NCI-H526 treated with DMSO at 0.1 percent for 48 hours (cell line): ENCODE measurements at regions not wholly inside any gene's neighbourhood (a gene's known extent, or its start where the extent isn't known, plus 50 kb on each side); places are given as distances from the start of the nearest gene placed in this dataset.
"Not testable (repeated sequence)": the region's sequence is repeated elsewhere in the genome, so short reads cannot be mapped to it uniquely, and the experiment has no call there.

Source experiments
- DNase-seq: peaks from one replicate; lab custom pipeline; 2025; lab: John Stamatoyannopoulos, UW

DNA sequence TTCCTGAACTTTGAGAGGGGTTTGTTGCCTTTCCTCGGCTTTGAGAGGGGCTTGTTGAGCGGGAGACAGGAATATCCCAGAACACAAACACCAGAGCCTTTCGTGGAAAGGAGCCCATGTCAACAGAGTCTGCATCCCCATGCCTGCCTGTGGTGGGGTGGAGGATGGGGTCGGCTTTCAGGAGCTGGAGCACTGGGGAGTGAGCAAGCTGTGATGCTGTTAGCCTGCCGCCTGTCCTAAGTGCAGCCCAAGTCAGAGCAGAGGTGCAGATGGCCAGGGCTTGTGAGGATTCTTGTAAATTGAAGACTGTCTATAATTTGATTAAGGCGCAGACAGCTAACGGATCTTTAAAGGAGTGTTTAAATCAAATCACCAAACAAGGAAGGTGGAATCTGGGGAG, 103.3 kb upstream of the ANK2 start:
- no peak for DNase-seq

DNA sequence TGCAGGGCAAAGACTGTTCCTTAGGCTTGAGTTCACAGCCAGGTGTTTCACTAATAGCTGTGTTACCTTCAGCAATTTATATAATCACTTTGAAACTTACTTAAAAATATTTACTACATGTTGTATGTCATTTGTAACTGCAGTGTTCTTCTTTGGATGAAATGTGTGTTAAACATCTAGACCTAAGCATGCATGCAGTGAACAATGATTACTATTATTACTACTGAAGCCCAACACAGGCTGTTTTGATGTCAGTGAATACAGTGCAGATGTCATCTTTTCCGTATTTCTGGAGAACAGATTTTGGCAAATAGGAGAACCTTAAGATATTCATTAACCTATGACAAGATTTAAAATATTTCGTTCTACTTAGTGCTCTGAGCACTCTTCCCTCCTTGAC, 101.8 kb upstream of the ANK2 start:
- no peak for DNase-seq

GRCh38 chr4:112951362-112952312, 97.8 kb upstream of the ANK2 start:
- no peak for DNase-seq

DNA sequence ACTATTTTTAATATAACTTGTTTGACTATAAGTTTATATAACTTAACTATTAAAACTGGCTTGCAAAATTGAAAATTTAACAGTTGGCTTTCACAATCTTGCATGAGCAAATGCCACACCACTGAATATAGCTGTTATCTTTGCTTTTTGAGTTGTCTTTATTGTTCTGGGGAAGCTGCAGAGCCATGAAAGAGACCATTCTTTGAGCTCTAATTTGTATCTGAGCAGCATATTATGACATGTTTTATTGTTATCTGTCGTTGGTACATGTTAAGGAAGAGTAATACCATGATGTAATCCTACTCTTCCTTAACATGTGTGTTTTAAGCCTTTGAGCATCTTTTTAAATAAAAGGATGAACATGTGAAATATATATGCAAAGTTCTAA, 97.1 kb upstream of the ANK2 start:
- DNase-seq: no peak

DNA sequence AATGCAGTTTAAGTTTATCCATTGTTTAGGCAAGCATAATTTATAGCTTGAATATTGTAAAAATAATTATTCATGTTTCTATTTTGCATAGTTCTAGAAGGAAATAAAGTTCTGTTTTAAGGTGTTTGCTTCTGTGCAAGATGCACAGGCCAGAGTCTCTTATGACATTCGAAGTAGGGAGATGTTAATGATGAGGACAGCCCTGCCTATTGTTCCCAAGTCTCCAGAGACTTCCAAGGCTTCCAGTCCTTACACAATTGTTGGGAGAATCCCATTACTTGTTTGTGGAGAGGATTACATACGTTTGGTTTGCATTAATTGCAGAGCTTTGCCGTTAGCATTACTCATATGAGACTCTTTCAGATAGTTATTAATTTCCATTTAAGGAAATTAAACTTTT, 96.2 kb upstream of the ANK2 start:
- DNase-seq: no peak

DNA sequence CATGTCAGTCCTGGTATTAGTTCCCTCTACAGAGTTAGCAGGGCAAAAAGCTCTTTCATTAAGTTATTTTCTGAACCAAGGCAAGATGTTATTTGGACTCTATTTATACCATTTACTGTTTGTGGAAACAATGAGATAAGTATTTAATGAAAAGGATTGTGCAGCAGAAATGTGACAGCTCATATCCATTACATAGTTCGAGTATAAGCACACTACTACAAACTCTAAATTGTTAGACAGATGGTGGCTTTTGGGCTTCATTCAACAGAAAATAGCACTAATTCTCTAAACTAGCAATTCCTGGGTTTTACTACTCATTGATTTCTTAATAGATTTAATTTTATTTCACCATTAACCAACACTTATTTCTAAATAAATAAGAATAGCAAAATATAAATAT, 95.2 kb upstream of the ANK2 start:
- no peak for DNase-seq

GRCh38 chr4:112956484-112956896, 93.0 kb upstream of the ANK2 start:
- DNase-seq: no peak

GRCh38 chr4:112957764-112958163, 91.7 kb upstream of the ANK2 start:
- not testable (repeated sequence) for DNase-seq

DNA sequence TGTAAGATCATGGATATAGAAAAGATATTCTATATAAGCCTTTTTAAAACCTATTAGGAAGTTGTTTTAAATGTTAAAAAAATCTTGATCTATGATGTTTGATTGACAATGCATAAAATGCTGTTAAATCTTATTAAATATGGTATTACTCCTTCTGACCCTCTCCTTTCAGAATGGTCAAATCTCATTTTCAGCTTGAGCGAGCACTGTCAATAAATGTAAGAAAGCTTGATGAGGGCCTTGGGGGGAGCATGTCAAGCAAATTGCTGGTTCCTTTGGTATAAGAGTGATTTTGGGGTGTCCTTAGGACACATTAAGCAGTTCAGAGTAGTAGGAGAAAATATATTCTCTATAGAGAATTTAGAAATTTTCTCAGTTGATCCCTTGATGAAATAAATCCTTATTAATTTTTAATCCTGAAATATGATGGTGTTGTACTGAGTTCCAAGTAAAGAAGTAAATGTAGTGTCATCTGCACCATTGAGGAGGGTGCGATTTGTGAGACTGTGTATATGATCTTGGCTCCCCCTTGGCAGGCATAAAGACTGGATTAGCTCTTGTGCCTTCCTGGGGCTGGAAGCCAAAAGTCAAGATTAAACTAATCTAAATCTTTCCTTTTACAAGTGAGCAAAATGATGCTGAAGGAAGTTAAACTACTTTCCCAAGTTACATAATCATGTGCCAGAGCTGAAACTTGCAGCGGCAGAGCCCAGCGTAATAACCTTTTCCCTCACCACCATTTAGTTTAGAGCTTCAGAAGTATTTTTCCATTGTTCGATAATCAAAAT, 82.6 kb upstream of the ANK2 start:
- DNase-seq: no peak

DNA sequence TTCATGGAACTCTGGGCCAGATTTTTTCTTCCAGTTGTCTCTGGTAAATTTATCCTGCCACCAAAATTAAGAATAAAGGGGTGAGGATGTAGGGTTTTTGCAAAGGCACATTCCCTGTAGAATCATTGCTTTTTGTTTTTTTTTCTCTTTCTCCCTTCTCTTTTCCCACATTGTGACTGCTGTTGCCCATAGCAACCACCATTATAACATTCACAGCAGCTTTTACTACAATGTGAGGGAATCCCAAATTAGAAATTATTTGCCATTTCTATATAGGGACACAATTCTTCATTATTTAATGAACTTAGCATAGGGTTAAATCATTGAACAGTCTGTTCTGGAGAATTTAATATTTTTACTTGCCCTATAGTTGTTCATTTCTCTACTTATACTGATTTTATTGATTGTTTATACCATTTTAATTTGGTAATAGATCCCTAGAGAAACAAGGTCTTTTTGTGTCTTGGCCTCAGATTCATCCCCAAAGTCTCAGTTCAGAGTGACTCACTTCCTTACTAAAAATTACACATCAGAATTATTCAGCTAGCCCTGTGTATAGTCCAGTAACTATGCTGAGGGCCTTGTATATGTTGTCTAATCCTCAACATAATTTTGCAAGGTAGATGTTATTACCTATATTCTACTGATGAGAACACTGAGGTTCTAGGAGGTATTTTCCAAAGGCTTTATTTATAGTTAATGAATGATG, 80.8 kb upstream of the ANK2 start:
- no peak for DNase-seq

DNA sequence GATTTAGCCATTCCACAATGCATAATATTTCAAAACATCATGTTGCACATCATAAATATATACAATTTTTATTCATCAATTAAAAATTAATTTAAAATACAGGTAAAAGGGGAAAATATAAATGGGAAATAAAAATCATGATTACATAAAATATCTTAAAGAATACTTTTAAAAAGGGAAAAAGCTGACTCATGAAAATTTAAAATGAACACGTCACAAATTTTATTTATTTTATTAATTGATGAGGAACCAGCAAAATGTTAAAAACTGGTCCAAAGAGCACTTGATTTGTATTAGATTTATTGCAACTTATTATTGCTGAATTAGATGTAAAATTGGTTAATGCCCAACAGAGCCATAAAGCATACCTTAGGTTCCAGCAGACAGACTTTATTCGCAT, 78.5 kb upstream of the ANK2 start:
- DNase-seq: no peak

GRCh38 chr4:112973750-112974251, 75.7 kb upstream of the ANK2 start:
- DNase-seq: no peak

DNA sequence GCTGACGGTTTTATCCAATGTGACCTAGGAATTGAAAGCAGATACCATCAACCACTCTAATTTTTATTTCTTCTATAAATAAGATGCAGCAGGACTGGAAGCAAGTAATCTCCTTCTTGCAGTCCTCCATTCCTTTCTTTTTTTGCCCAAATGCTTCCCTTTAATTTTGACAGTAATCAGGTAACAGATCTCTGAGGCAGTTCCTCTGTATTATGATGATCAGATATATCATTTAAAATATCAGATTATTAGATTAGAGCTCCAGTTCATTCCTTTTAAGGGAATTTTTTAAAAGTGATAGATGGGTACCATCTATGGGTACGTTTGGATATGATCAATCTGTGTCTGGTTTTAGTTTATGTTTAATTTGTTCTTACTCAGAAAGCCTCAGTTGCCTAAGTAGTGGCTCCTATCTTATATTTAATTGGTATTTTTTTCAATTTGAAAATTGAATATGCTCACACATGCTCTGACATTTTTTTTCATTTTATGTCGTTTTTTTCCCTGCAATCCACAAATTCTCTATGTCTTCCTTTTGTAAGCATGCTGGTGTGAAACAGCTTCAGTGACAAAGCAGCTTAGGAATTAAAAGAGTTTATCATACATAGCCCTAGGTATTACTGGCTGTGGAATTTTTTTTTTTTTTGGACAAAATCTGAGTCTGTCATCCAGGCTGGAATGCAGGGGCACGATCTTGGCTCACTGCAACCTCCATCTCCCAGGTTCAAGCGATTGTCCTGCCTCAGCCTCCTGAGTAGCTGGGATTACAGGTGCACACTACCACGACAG, 73.7 kb upstream of the ANK2 start:
- no peak for DNase-seq

DNA sequence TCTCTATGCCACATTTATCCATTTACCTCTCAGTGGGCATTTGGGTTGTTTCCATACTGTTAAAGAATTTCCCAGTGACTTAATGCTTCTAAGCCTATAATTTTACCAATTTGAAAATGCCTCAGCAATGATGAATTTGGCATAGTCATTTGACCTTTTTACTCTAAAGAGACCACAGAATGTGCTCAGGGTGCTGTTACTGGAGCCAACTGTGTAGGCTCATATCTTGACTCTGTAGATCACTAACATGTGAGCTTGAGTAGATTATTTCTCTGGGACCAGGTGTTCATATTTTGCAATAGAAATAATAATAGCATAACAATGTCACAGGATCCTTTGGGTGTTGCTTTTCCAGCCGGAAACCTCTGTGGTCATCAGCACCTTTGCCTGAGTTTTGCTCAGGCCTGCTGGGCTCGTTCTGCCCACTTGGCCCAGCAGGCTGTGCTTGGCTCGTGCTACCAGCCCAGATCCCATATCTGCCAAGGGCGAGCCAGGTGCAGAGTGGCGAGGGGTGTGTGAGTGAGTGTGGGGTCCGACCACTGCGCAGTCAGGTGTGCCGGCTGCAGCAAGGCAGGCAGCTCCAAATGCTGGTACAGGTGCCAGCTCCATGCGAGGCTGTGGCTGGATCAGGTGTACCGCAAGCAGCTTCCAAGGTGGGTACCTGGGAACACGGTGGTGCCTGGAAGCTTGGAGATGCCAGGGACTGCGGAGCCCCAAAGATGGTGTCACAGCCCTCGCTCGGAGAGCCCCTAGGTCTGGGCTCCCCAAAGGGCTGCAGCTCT, 70.6 kb upstream of the ANK2 start:
- DNase-seq: no peak

GRCh38 chr4:112979881-112980421, 69.5 kb upstream of the ANK2 start:
- DNase-seq: no peak

GRCh38 chr4:112982680-112983079, 66.8 kb upstream of the ANK2 start:
- no peak for DNase-seq

DNA sequence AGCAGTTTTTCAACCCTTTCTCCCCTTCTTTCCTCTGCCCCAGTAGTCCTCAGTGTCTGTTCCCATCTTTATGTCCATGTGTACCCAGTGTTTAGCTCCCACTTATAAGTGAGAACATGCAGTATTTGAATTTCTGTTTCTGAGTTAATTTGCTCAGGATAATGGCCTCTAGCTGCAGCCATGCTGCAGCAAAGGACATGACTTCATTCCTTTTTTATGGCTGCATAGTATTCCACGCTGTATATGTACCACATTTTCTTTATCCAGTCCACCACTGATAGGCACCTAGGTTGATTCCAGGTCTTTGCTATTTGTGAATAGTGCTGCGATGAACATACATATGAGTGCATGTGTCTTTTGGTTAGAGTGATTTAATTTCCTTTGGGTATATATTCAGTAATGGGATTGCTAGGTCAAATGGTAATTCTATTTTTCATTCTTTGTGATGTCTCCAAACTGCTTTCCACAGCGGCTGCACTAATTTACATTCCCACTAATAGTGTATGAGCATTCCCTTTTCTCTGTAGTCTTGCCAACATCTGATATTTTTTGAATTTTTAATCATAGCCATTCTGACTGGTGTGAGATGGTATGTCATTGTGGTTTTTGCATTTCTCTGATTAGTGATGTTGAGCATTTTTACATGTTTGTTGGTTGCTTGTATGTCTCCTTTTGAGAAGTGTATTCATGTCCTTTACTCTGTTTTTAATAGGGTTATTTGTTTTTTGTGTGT, 54.6 kb upstream of the ANK2 start:
- DNase-seq: no peak
